ENCODE measurements at regions not wholly inside any gene's neighbourhood (a gene's known extent, or its start where the extent isn't known, plus 50 kb on each side); places are given as distances from the start of the nearest gene placed in this dataset.

- no peaks in the 10 kb centered on the region for H3K9me3 Mint-ChIP-seq
- no peak for DNase-seq (ENCODE audit: extremely low spot score, unreplicated experiment)
- H3K27me3 Mint-ChIP-seq: no peaks in the 10 kb centered on the region
- TF ChIP-seq, protein P1, sequence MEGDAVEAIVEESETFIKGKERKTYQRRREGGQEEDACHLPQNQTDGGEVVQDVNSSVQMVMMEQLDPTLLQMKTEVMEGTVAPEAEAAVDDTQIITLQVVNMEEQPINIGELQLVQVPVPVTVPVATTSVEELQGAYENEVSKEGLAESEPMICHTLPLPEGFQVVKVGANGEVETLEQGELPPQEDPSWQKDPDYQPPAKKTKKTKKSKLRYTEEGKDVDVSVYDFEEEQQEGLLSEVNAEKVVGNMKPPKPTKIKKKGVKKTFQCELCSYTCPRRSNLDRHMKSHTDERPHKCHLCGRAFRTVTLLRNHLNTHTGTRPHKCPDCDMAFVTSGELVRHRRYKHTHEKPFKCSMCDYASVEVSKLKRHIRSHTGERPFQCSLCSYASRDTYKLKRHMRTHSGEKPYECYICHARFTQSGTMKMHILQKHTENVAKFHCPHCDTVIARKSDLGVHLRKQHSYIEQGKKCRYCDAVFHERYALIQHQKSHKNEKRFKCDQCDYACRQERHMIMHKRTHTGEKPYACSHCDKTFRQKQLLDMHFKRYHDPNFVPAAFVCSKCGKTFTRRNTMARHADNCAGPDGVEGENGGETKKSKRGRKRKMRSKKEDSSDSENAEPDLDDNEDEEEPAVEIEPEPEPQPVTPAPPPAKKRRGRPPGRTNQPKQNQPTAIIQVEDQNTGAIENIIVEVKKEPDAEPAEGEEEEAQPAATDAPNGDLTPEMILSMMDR (conservative IDR thresholded peaks at IDR 0.05): no peak
- H3K4me3 Mint-ChIP-seq: no peak overlapping the region
- H3K36me3 Mint-ChIP-seq: no peaks in the 10 kb centered on the region
- H3K4me1 Mint-ChIP-seq (ENCODE audit: unreplicated experiment): no peaks in the 10 kb centered on the region
- H3K27ac Mint-ChIP-seq: no peak overlapping the region
These were observed 553.7 kb downstream of the COL12A1 start for GRCh38 chr6:74651948-74652842.

GRCh38 chr6:74650668-74651067 lies 555.2 kb downstream of the COL12A1 start:
- Mint-ChIP-seq H3K9me3 (no peaks in the 10 kb centered on the region), H3K27me3 (no peaks in the 10 kb centered on the region), H3K36me3 (no peaks in the 10 kb centered on the region), H3K27ac (no peak overlapping the region), H3K4me3 (no peak overlapping the region), H3K4me1 (ENCODE audit: unreplicated experiment) (no peaks in the 10 kb centered on the region)
- TF ChIP-seq, protein P1 (conservative IDR thresholded peaks at IDR 0.05): no peak
- DNase-seq (ENCODE audit: extremely low spot score, unreplicated experiment): no peak

DNA sequence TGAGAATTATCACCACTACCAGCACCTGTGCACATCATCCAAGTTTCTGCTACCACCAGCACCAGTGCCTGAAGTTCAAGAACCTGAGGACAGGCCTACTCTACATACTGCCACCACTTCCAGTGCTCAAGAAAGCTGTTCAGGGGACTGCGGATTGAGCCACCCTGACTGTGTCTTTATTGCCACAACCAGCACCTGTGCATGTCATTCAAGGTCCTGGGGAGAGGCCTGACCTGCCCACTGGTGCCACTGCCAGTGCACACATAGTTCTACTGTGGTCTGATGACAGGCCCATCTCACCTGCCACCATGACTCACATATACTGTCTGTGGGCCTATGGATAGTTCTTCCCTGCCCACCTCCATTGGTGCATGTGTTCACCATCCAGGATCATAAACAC lies 559.4 kb downstream of the COL12A1 start:
- H3K9me3 Mint-ChIP-seq: no peaks in the 10 kb centered on the region
- TF ChIP-seq, protein P1 (conservative IDR thresholded peaks at IDR 0.05): no peak
- no peak overlapping the region for H3K4me3 Mint-ChIP-seq
- H3K27me3 Mint-ChIP-seq: no peaks in the 10 kb centered on the region
- H3K4me1 Mint-ChIP-seq (ENCODE audit: unreplicated experiment): no peaks in the 10 kb centered on the region
- no peak for DNase-seq (ENCODE audit: extremely low spot score, unreplicated experiment)
- H3K36me3 Mint-ChIP-seq: no peaks in the 10 kb centered on the region
- H3K27ac Mint-ChIP-seq: no peak overlapping the region

DNA sequence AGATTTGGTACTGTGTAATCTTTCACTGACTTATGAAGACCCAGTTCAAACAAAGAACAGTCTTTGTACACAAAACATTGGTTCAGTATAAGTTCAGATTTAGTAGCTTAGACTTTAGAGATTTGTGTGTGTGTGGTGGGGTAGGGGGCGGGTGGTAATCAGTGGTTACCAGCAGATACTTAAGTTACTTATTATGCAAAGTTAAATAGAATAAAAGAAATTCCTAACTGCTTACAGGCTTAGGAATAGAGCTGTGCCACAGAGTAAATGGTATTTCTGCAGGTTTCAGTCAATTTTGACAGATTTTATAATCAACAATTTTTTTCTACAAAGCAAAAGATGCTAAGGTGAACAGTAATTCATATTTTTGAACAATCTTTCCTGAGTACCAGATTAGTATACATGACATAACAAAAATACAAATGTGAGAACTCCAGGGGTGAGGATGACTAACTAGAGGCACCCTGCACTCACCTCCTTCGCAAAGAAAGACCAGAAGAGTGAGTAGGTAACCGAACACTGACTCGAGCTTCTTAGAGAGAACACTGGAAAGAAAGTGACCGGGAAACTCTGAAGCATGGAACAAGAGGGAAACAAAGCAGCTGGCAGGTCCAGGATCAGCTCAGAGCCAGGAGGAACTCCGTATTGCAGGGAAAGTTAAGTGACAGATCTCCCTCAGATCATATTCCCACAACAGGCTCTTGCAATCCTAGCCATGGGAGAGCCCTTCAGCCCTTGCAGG lies 560.6 kb downstream of the COL12A1 start:
- Mint-ChIP-seq H3K4me3 (no peak overlapping the region), H3K4me1 (ENCODE audit: unreplicated experiment) (no peaks in the 10 kb centered on the region), H3K27me3 (no peaks in the 10 kb centered on the region), H3K27ac (no peak overlapping the region), H3K36me3 (no peaks in the 10 kb centered on the region), H3K9me3 (no peaks in the 10 kb centered on the region)
- no peak for DNase-seq (ENCODE audit: extremely low spot score, unreplicated experiment)
- TF ChIP-seq, protein P1 (conservative IDR thresholded peaks at IDR 0.05): no peak

DNA sequence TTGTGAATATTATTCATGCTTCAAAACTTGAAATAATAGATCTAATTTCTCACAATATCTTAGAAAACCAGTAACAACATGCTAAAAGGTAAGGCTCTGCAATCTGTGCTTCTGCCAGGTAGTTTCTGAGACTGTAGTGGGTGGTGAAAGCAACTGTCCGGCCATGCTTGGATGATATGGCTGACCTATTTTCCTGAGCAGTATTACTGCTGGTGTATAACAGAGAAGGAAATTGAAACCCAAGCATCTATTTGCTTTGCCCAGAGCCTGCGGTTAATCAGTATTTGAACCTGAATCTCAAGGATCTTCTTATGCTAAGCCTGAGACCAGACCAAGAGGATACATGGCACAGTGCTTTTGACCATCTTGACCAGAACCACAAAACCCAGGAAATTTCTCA lies 563.8 kb downstream of the COL12A1 start:
- H3K27me3 Mint-ChIP-seq: no peaks in the 10 kb centered on the region
- no peak overlapping the region for H3K4me3 Mint-ChIP-seq
- no peak for DNase-seq (ENCODE audit: extremely low spot score, unreplicated experiment)
- H3K9me3 Mint-ChIP-seq: no peaks in the 10 kb centered on the region
- H3K36me3 Mint-ChIP-seq: no peaks in the 10 kb centered on the region
- H3K4me1 Mint-ChIP-seq (ENCODE audit: unreplicated experiment): peaks cover 7% of the 10 kb centered on the region
- no peak overlapping the region for H3K27ac Mint-ChIP-seq
- TF ChIP-seq, protein P1 (conservative IDR thresholded peaks at IDR 0.05): no peak

Measured in type B pancreatic cell (in vitro differentiated cells).